WTC11 (cell line): ENCODE measurements at regions not wholly inside any gene's neighbourhood (a gene's known extent, or its start where the extent isn't known, plus 50 kb on each side); places are given as distances from the start of the nearest gene placed in this dataset.

ENCODE experiments used
- ATAC-seq: fragments of 200-7000 bp; cut with Tn5 transposase; 2 replicates; pipeline ENCODE4 v1.10.0; 2021; ENCODE audit warnings: mild to moderate bottlenecking, moderate library complexity
- CTCF ChIA-PET: fragments of 300-600 bp; sonication (Branson Sonifier 250); formaldehyde crosslinking; loops from one replicate; lab custom pipeline; 2021; ENCODE audit warnings: antibody characterized with exemption; lab: Charles Lee
- POLR2A ChIA-PET: fragments of 350-600 bp; sonication (Branson Sonifier 250); formaldehyde crosslinking; loops from one replicate; lab custom pipeline; 2021; ENCODE audit warnings: antibody characterized with exemption; lab: Charles Lee
- DNase-seq: peaks from one replicate; pipeline ENCODE4 v3.0.0; 2021; ENCODE audit warnings: low spot score
- H3K27ac Mint-ChIP-seq: 2 replicates; pipeline ENCODE4 v1.8.0; 2021; ENCODE audit warnings: mixed read lengths
- H3K27me3 Mint-ChIP-seq: 2 replicates; pipeline ENCODE4 v1.8.0; 2021; ENCODE audit warnings: low read depth, mild to moderate bottlenecking, moderate library complexity, mixed read lengths
- H3K36me3 Mint-ChIP-seq: 2 replicates; pipeline ENCODE4 v1.8.0; 2021; ENCODE audit warnings: mixed read lengths
- H3K4me1 Mint-ChIP-seq: 2 replicates; pipeline ENCODE4 v1.8.0; 2022; ENCODE audit warnings: mixed read lengths
- H3K4me3 Mint-ChIP-seq: 2 replicates; pipeline ENCODE4 v1.8.0; 2021; ENCODE audit warnings: mild to moderate bottlenecking, moderate library complexity, mixed read lengths
- H3K9me3 Mint-ChIP-seq: 2 replicates; pipeline ENCODE4 v1.8.0; 2021; ENCODE audit warnings: mixed read lengths
- NFE2L1 ChIP-seq: sonication (generic); formaldehyde crosslinking; IDR thresholded peaks from 2 replicates; pipeline ENCODE4 v1.8.1; 2023; ENCODE audit warnings: missing genetic modification reagents
- RELA ChIP-seq: sonication (generic); formaldehyde crosslinking; IDR thresholded peaks from 2 replicates; pipeline ENCODE4 v1.8.1; 2022; ENCODE audit warnings: missing genetic modification reagents, mild to moderate bottlenecking, borderline replicate concordance
- SMAD3 ChIP-seq: sonication (generic); formaldehyde crosslinking; IDR thresholded peaks from 2 replicates; pipeline ENCODE4 v1.8.0; 2022; ENCODE audit warnings: missing genetic modification reagents, mild to moderate bottlenecking, borderline replicate concordance
- TEAD1 ChIP-seq: sonication (generic); formaldehyde crosslinking; IDR thresholded peaks from 2 replicates; pipeline ENCODE4 v1.8.0; 2022; ENCODE audit warnings: mild to moderate bottlenecking, missing genetic modification reagents
- TEAD4 ChIP-seq: sonication (generic); formaldehyde crosslinking; IDR thresholded peaks from 2 replicates; pipeline ENCODE4 v1.8.0; 2022; ENCODE audit warnings: mild to moderate bottlenecking, missing genetic modification reagents
- ZNF138 ChIP-seq: sonication (generic); formaldehyde crosslinking; conservative IDR thresholded peaks from 2 replicates; pipeline ENCODE4 v1.8.1; 2022; ENCODE audit warnings: mild to moderate bottlenecking, moderate library complexity, missing genetic modification reagents
- ZNF396 ChIP-seq: fragments of 250-450 bp; sonication (Bioruptor Pico); IDR thresholded peaks from 2 replicates; pipeline ENCODE4 v1.8.0; 2021; ENCODE audit warnings: mild to moderate bottlenecking, moderate library complexity, borderline replicate concordance
- ZNF671 ChIP-seq: fragments of 250-450 bp; sonication (Bioruptor Pico); IDR thresholded peaks from 2 replicates; pipeline ENCODE4 v1.8.0; 2021; ENCODE audit warnings: mild to moderate bottlenecking
- TF ChIP-seq, protein P1 (sequence below): fragments of 250-450 bp; sonication (Bioruptor Pico); IDR thresholded peaks from 2 replicates; pipeline ENCODE4 v1.9.0; 2021; ENCODE audit warnings: mild to moderate bottlenecking, borderline replicate concordance
- TF ChIP-seq, protein P2 (sequence below): sonication (generic); formaldehyde crosslinking; IDR thresholded peaks from 2 replicates; pipeline ENCODE4 v1.8.1; 2022; ENCODE audit warnings: low read depth, mild to moderate bottlenecking, moderate library complexity, missing genetic modification reagents, borderline replicate concordance
- TF ChIP-seq, protein P3 (sequence below): sonication (generic); formaldehyde crosslinking; IDR thresholded peaks from 2 replicates; pipeline ENCODE4 v1.8.1; 2023; ENCODE audit warnings: mild to moderate bottlenecking, missing genetic modification reagents, borderline replicate concordance
- TF ChIP-seq, protein P4 (sequence below): fragments of 250-450 bp; sonication (Bioruptor Pico); IDR thresholded peaks from 2 replicates; pipeline ENCODE4 v1.9.0; 2021; ENCODE audit warnings: moderate library complexity, mild to moderate bottlenecking, inconsistent platforms, borderline replicate concordance
- TF ChIP-seq, protein P5 (sequence below): sonication (generic); formaldehyde crosslinking; IDR thresholded peaks from 2 replicates; pipeline ENCODE4 v1.8.0; 2023; ENCODE audit warnings: missing genetic modification reagents
- TF ChIP-seq, protein P6 (sequence below): sonication (generic); formaldehyde crosslinking; IDR thresholded peaks from 2 replicates; pipeline ENCODE4 v1.8.0; 2022; ENCODE audit warnings: mild to moderate bottlenecking, missing genetic modification reagents
- TF ChIP-seq, protein P7 (sequence below): sonication (generic); formaldehyde crosslinking; conservative IDR thresholded peaks from 2 replicates; pipeline ENCODE4 v1.8.1; 2023; ENCODE audit warnings: mild to moderate bottlenecking, low read depth, missing genetic modification reagents, moderate library complexity
- TF ChIP-seq, protein P8 (sequence below): fragments of 250-450 bp; sonication (Bioruptor Pico); IDR thresholded peaks from 2 replicates; pipeline ENCODE4 v2.1.2; 2022; ENCODE audit warnings: mild to moderate bottlenecking, moderate library complexity

DNA sequence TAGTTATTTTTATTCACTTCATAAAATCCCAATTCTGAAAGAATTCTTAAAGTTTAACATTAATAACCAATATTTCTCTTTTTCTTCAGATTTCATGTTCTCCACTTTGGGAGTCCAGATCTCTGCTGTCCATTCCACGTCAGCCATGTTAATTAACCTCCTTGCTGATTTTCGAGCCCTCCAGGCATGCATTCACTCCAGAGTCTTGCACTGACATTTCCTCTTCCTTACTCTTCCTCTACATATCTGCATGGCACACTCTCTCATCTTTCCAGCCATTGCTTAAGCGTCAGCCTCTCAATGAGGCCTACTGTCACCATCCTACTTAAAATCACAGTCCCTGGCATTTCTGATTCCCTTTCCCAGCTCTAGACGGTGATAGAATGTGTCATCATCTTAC, 144.8 kb downstream of the MAD2L1 start (continued):
- TF ChIP-seq, protein P1, sequence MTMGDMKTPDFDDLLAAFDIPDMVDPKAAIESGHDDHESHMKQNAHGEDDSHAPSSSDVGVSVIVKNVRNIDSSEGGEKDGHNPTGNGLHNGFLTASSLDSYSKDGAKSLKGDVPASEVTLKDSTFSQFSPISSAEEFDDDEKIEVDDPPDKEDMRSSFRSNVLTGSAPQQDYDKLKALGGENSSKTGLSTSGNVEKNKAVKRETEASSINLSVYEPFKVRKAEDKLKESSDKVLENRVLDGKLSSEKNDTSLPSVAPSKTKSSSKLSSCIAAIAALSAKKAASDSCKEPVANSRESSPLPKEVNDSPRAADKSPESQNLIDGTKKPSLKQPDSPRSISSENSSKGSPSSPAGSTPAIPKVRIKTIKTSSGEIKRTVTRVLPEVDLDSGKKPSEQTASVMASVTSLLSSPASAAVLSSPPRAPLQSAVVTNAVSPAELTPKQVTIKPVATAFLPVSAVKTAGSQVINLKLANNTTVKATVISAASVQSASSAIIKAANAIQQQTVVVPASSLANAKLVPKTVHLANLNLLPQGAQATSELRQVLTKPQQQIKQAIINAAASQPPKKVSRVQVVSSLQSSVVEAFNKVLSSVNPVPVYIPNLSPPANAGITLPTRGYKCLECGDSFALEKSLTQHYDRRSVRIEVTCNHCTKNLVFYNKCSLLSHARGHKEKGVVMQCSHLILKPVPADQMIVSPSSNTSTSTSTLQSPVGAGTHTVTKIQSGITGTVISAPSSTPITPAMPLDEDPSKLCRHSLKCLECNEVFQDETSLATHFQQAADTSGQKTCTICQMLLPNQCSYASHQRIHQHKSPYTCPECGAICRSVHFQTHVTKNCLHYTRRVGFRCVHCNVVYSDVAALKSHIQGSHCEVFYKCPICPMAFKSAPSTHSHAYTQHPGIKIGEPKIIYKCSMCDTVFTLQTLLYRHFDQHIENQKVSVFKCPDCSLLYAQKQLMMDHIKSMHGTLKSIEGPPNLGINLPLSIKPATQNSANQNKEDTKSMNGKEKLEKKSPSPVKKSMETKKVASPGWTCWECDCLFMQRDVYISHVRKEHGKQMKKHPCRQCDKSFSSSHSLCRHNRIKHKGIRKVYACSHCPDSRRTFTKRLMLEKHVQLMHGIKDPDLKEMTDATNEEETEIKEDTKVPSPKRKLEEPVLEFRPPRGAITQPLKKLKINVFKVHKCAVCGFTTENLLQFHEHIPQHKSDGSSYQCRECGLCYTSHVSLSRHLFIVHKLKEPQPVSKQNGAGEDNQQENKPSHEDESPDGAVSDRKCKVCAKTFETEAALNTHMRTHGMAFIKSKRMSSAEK: no peak
- TF ChIP-seq, protein P2, sequence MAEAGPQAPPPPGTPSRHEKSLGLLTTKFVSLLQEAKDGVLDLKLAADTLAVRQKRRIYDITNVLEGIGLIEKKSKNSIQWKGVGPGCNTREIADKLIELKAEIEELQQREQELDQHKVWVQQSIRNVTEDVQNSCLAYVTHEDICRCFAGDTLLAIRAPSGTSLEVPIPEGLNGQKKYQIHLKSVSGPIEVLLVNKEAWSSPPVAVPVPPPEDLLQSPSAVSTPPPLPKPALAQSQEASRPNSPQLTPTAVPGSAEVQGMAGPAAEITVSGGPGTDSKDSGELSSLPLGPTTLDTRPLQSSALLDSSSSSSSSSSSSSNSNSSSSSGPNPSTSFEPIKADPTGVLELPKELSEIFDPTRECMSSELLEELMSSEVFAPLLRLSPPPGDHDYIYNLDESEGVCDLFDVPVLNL (CRISPR knock-in tag): no peak
- TF ChIP-seq, protein P3, sequence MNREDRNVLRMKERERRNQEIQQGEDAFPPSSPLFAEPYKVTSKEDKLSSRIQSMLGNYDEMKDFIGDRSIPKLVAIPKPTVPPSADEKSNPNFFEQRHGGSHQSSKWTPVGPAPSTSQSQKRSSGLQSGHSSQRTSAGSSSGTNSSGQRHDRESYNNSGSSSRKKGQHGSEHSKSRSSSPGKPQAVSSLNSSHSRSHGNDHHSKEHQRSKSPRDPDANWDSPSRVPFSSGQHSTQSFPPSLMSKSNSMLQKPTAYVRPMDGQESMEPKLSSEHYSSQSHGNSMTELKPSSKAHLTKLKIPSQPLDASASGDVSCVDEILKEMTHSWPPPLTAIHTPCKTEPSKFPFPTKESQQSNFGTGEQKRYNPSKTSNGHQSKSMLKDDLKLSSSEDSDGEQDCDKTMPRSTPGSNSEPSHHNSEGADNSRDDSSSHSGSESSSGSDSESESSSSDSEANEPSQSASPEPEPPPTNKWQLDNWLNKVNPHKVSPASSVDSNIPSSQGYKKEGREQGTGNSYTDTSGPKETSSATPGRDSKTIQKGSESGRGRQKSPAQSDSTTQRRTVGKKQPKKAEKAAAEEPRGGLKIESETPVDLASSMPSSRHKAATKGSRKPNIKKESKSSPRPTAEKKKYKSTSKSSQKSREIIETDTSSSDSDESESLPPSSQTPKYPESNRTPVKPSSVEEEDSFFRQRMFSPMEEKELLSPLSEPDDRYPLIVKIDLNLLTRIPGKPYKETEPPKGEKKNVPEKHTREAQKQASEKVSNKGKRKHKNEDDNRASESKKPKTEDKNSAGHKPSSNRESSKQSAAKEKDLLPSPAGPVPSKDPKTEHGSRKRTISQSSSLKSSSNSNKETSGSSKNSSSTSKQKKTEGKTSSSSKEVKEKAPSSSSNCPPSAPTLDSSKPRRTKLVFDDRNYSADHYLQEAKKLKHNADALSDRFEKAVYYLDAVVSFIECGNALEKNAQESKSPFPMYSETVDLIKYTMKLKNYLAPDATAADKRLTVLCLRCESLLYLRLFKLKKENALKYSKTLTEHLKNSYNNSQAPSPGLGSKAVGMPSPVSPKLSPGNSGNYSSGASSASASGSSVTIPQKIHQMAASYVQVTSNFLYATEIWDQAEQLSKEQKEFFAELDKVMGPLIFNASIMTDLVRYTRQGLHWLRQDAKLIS (CRISPR knock-in tag): no peak
- TF ChIP-seq SMAD3 (CRISPR knock-in tag): no peak
- TF ChIP-seq, protein P4, sequence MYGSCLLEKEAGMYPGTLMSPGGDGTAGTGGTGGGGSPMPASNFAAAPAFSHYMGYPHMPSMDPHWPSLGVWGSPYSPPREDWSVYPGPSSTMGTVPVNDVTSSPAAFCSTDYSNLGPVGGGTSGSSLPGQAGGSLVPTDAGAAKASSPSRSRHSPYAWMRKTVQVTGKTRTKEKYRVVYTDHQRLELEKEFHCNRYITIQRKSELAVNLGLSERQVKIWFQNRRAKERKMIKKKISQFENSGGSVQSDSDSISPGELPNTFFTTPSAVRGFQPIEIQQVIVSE (CRISPR knock-in tag): no peak
- no peak for TF ChIP-seq NFE2L1 (CRISPR knock-in tag)
- TF ChIP-seq TEAD4: no peak
- no peak for TF ChIP-seq RELA (CRISPR knock-in tag)
- TF ChIP-seq ZNF138 (CRISPR knock-in tag): no peak
- TF ChIP-seq, protein P5, sequence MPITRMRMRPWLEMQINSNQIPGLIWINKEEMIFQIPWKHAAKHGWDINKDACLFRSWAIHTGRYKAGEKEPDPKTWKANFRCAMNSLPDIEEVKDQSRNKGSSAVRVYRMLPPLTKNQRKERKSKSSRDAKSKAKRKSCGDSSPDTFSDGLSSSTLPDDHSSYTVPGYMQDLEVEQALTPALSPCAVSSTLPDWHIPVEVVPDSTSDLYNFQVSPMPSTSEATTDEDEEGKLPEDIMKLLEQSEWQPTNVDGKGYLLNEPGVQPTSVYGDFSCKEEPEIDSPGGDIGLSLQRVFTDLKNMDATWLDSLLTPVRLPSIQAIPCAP: no peak
- TF ChIP-seq TEAD1 (CRISPR knock-in tag): no peak

DNA sequence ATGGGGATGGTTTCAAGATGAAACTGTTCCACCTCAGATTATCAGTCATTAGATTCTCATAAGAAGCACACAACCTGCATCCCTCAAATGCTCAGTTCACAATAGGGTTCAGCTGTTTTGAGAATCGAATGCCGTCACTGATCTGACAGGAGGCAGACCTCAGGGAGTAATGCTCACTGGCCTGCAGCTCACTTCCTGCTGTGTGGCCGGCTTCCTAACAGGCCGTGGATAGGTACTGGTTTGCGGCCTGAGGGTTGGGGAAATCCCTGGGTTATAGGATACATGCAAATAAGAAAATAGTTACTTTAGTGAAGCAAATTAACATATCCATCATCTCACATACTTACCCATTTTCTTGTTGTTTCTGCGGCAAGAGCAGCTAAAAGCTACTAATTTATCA, 160.4 kb downstream of the MAD2L1 start:
- ATAC-seq (peak; percentile 52), DNase-seq (no peak)
- no peak overlapping the region for H3K27ac Mint-ChIP-seq
- CTCF ChIA-PET: no interaction called here
- peaks cover 20% of the 10 kb centered on the region; the same call in 1 of the 2 replicates for H3K36me3 Mint-ChIP-seq
- no peaks in the 10 kb centered on the region for H3K27me3 Mint-ChIP-seq
- H3K4me3 Mint-ChIP-seq: no peak overlapping the region
- H3K4me1 Mint-ChIP-seq: no peaks in the 10 kb centered on the region
- POLR2A ChIA-PET: interaction anchor here (0.7 kb wide), 1 partner anchor 9 kb away, joined by 3 read pairs; no protein-coding TSS in a partner anchor
- peaks cover 43% of the 10 kb centered on the region for H3K9me3 Mint-ChIP-seq
- no peak for TF ChIP-seq ZNF396 (CRISPR knock-in tag)
- TF ChIP-seq, protein P6, sequence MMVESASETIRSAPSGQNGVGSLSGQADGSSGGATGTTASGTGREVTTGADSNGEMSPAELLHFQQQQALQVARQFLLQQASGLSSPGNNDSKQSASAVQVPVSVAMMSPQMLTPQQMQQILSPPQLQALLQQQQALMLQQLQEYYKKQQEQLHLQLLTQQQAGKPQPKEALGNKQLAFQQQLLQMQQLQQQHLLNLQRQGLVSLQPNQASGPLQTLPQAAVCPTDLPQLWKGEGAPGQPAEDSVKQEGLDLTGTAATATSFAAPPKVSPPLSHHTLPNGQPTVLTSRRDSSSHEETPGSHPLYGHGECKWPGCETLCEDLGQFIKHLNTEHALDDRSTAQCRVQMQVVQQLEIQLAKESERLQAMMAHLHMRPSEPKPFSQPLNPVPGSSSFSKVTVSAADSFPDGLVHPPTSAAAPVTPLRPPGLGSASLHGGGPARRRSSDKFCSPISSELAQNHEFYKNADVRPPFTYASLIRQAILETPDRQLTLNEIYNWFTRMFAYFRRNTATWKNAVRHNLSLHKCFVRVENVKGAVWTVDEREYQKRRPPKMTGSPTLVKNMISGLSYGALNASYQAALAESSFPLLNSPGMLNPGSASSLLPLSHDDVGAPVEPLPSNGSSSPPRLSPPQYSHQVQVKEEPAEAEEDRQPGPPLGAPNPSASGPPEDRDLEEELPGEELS (CRISPR knock-in tag): no peak
- TF ChIP-seq, protein P7, sequence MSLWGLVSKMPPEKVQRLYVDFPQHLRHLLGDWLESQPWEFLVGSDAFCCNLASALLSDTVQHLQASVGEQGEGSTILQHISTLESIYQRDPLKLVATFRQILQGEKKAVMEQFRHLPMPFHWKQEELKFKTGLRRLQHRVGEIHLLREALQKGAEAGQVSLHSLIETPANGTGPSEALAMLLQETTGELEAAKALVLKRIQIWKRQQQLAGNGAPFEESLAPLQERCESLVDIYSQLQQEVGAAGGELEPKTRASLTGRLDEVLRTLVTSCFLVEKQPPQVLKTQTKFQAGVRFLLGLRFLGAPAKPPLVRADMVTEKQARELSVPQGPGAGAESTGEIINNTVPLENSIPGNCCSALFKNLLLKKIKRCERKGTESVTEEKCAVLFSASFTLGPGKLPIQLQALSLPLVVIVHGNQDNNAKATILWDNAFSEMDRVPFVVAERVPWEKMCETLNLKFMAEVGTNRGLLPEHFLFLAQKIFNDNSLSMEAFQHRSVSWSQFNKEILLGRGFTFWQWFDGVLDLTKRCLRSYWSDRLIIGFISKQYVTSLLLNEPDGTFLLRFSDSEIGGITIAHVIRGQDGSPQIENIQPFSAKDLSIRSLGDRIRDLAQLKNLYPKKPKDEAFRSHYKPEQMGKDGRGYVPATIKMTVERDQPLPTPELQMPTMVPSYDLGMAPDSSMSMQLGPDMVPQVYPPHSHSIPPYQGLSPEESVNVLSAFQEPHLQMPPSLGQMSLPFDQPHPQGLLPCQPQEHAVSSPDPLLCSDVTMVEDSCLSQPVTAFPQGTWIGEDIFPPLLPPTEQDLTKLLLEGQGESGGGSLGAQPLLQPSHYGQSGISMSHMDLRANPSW (CRISPR knock-in tag): no peak
- TF ChIP-seq ZNF671 (CRISPR knock-in tag): no peak
- TF ChIP-seq, protein P8, sequence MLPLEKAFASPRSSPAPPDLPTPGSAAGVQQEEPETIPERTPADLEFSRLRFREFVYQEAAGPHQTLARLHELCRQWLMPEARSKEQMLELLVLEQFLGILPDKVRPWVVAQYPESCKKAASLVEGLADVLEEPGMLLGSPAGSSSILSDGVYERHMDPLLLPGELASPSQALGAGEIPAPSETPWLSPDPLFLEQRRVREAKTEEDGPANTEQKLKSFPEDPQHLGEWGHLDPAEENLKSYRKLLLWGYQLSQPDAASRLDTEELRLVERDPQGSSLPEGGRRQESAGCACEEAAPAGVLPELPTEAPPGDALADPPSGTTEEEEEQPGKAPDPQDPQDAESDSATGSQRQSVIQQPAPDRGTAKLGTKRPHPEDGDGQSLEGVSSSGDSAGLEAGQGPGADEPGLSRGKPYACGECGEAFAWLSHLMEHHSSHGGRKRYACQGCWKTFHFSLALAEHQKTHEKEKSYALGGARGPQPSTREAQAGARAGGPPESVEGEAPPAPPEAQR (CRISPR knock-in tag): no peak
